Astrocyte (in vitro differentiated cells and primary cell): ENCODE measurements at regions not wholly inside any gene's neighbourhood (a gene's known extent, or its start where the extent isn't known, plus 50 kb on each side); places are given as distances from the start of the nearest gene placed in this dataset.

Source experiments
- EZH2 ChIP-seq: IDR thresholded peaks from 2 replicates; pipeline ENCODE4 v1.6.1; 2012; ENCODE audit warnings: mild to moderate bottlenecking, low read length, inconsistent platforms; ENCODE audit not compliant: insufficient read depth
- TF ChIP-seq, protein P1 (sequence below): IDR thresholded peaks from 2 replicates; pipeline ENCODE4 v1.5.1; 2011; ENCODE audit warnings: low read depth, mild to moderate bottlenecking, inconsistent platforms, low read length, moderate library complexity; ENCODE audit not compliant: insufficient read depth

DNA sequence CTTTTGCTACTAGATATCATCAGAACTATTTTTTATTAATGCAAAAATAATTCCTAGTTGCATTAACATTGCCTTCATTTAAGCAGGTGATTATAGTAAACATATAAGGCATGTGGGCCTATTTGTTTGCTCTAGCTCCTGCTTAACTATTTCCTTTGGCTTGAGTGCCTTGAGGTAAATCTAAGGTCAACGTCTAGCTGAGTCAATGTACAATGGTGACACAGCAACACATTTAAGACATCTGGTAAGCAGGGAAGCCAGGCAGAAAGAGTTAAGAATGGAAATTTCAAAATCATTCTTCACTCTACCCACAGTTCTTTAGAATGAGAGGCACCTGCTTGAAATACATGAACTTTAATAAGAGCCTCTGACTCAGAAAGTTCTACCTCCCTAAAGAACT lies 111.9 kb upstream of the FST start:
- TF ChIP-seq, protein P1, sequence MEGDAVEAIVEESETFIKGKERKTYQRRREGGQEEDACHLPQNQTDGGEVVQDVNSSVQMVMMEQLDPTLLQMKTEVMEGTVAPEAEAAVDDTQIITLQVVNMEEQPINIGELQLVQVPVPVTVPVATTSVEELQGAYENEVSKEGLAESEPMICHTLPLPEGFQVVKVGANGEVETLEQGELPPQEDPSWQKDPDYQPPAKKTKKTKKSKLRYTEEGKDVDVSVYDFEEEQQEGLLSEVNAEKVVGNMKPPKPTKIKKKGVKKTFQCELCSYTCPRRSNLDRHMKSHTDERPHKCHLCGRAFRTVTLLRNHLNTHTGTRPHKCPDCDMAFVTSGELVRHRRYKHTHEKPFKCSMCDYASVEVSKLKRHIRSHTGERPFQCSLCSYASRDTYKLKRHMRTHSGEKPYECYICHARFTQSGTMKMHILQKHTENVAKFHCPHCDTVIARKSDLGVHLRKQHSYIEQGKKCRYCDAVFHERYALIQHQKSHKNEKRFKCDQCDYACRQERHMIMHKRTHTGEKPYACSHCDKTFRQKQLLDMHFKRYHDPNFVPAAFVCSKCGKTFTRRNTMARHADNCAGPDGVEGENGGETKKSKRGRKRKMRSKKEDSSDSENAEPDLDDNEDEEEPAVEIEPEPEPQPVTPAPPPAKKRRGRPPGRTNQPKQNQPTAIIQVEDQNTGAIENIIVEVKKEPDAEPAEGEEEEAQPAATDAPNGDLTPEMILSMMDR = no peak
- TF ChIP-seq EZH2 = no peak
